ENCODE measurements at regions not wholly inside any gene's neighbourhood (a gene's known extent, or its start where the extent isn't known, plus 50 kb on each side); places are given as distances from the start of the nearest gene placed in this dataset.

GRCh38 chr7:142405122-142405765 is 147.4 kb upstream of the PRSS58 start:
- ChIA-PET CTCF (no interaction called here), POLR2A (no interaction called here)
- Mint-ChIP-seq H3K27me3 (peaks cover 13% of the 10 kb centered on the region), H3K9me3 (no peaks in the 10 kb centered on the region), H3K4me3 (no peak overlapping the region), H3K36me3 (ENCODE audit: low read depth) (no peaks in the 10 kb centered on the region), H3K27ac (no peak overlapping the region), H3K4me1 (peaks cover 5% of the 10 kb centered on the region)
- DNase-seq: no peak

- Mint-ChIP-seq H3K4me3 (no peak overlapping the region), H3K36me3 (ENCODE audit: low read depth) (no peaks in the 10 kb centered on the region), H3K9me3 (no peaks in the 10 kb centered on the region), H3K27ac (no peak overlapping the region), H3K27me3 (peaks cover 14% of the 10 kb centered on the region), H3K4me1 (no peaks in the 10 kb centered on the region)
- ChIA-PET POLR2A (no interaction called here), CTCF (interaction anchor here (0.9 to 1.2 kb wide), 2 partner anchors 11 to 51 kb away, joined by 3 read pairs; no protein-coding TSS in a partner anchor)
- DNase-seq: no peak
Observed at GRCh38 chr7:142401951-142402350, 144.1 kb upstream of the PRSS58 start.

- ChIA-PET POLR2A (no interaction called here), CTCF (interaction anchor here (0.6 kb wide), 1 partner anchor 108 kb away, joined by 5 read pairs; no protein-coding TSS in a partner anchor)
- no peak for DNase-seq
- Mint-ChIP-seq H3K27ac (no peak overlapping the region), H3K9me3 (no peaks in the 10 kb centered on the region), H3K4me3 (no peak overlapping the region), H3K4me1 (no peaks in the 10 kb centered on the region), H3K27me3 (peaks cover 21% of the 10 kb centered on the region), H3K36me3 (ENCODE audit: low read depth) (no peaks in the 10 kb centered on the region)
Observed at GRCh38 chr7:142400042-142400533, 142.2 kb upstream of the PRSS58 start.

GRCh38 chr7:142391191-142391992 is 133.5 kb upstream of the PRSS58 start:
- H3K27me3 Mint-ChIP-seq: peaks cover 5% of the 10 kb centered on the region
- ChIA-PET POLR2A (no interaction called here), CTCF (interaction anchor here (1.0 to 1.2 kb wide), 2 partner anchors 12 to 406 kb away, joined by 4 read pairs; no protein-coding TSS in a partner anchor)
- no peaks in the 10 kb centered on the region for H3K9me3 Mint-ChIP-seq
- peak overlapping the region; percentile 75 for H3K27ac Mint-ChIP-seq
- H3K4me3 Mint-ChIP-seq: peak overlapping the region; percentile 46
- no peaks in the 10 kb centered on the region for H3K4me1 Mint-ChIP-seq
- peak; percentile 42 for DNase-seq
- no peaks in the 10 kb centered on the region for H3K36me3 Mint-ChIP-seq (ENCODE audit: low read depth)

GRCh38 chr7:142389544-142389943 is 131.7 kb upstream of the PRSS58 start:
- Mint-ChIP-seq H3K4me1 (peaks cover 10% of the 10 kb centered on the region), H3K27me3 (no peaks in the 10 kb centered on the region), H3K36me3 (ENCODE audit: low read depth) (no peaks in the 10 kb centered on the region), H3K9me3 (no peaks in the 10 kb centered on the region), H3K27ac (no peak overlapping the region), H3K4me3 (no peak overlapping the region)
- DNase-seq: no peak
- ChIA-PET CTCF (interaction anchor here (1.1 to 1.4 kb wide), 2 partner anchors 23 to 49 kb away, joined by 3 read pairs; no protein-coding TSS in a partner anchor), POLR2A (no interaction called here)

- Mint-ChIP-seq H3K27ac (no peak overlapping the region), H3K4me1 (peaks cover 28% of the 10 kb centered on the region), H3K27me3 (no peaks in the 10 kb centered on the region), H3K9me3 (no peaks in the 10 kb centered on the region), H3K4me3 (no peak overlapping the region), H3K36me3 (ENCODE audit: low read depth) (no peaks in the 10 kb centered on the region)
- ChIA-PET CTCF (interaction anchor here (1.0 to 2.9 kb wide), 9 partner anchors 9 to 131 kb away, joined by 3 to 9 read pairs (median 5); no protein-coding TSS in a partner anchor), POLR2A (no interaction called here)
- DNase-seq: peak; percentile 65
Observed at GRCh38 chr7:142385491-142386340, 127.9 kb upstream of the PRSS58 start.

- H3K27me3 Mint-ChIP-seq: no peaks in the 10 kb centered on the region
- H3K4me3 Mint-ChIP-seq: peak overlapping the region; percentile 30
- ChIA-PET POLR2A (no interaction called here), CTCF (interaction anchor here (1.2 to 2.9 kb wide), 5 partner anchors 10 to 51 kb away, joined by 3 to 9 read pairs (median 6); no protein-coding TSS in a partner anchor)
- DNase-seq: peak; percentile 36
- peaks cover 28% of the 10 kb centered on the region for H3K4me1 Mint-ChIP-seq
- H3K9me3 Mint-ChIP-seq: no peaks in the 10 kb centered on the region
- H3K27ac Mint-ChIP-seq: peak overlapping the region; percentile 70
- H3K36me3 Mint-ChIP-seq (ENCODE audit: low read depth): no peaks in the 10 kb centered on the region
Observed at GRCh38 chr7:142384493-142384922, 126.7 kb upstream of the PRSS58 start.

GRCh38 chr7:142383841-142384492 is 126.1 kb upstream of the PRSS58 start:
- Mint-ChIP-seq H3K27me3 (no peaks in the 10 kb centered on the region), H3K36me3 (ENCODE audit: low read depth) (no peaks in the 10 kb centered on the region)
- POLR2A ChIA-PET: no interaction called here

GRCh38 chr7:142381727-142382390 is 124.0 kb upstream of the PRSS58 start:
- Mint-ChIP-seq H3K27ac (no peak overlapping the region), H3K36me3 (ENCODE audit: low read depth) (no peaks in the 10 kb centered on the region)

More at GRCh38 chr7:142383841-142384492, 126.1 kb upstream of the PRSS58 start:
- no peaks in the 10 kb centered on the region for H3K9me3 Mint-ChIP-seq
- H3K4me1 Mint-ChIP-seq: peaks cover 28% of the 10 kb centered on the region
- H3K27ac Mint-ChIP-seq: peak overlapping the region; percentile 70
- CTCF ChIA-PET: interaction anchor here (1.2 to 2.9 kb wide), 3 partner anchors 21 to 41 kb away, joined by 3 to 9 read pairs (median 4); no protein-coding TSS in a partner anchor
- peak overlapping the region; percentile 30 for H3K4me3 Mint-ChIP-seq
- no peak for DNase-seq

GRCh38 chr7:142380069-142380468 is 122.2 kb upstream of the PRSS58 start:
- Mint-ChIP-seq H3K27me3 (peaks cover 2% of the 10 kb centered on the region), H3K27ac (no peak overlapping the region), H3K9me3 (no peaks in the 10 kb centered on the region), H3K4me1 (peaks cover 23% of the 10 kb centered on the region), H3K4me3 (no peak overlapping the region), H3K36me3 (ENCODE audit: low read depth) (no peaks in the 10 kb centered on the region)
- DNase-seq: no peak
- CTCF ChIA-PET: interaction anchor here (1.2 kb wide), 1 partner anchor 12 kb away, joined by 4 read pairs; no protein-coding TSS in a partner anchor
- POLR2A ChIA-PET: no interaction called here

More at GRCh38 chr7:142381727-142382390, 124.0 kb upstream of the PRSS58 start:
- H3K9me3 Mint-ChIP-seq: no peaks in the 10 kb centered on the region
- CTCF ChIA-PET: interaction anchor here (0.7 to 1.0 kb wide), 3 partner anchors 9 to 31 kb away, joined by 3 read pairs; no protein-coding TSS in a partner anchor
- no peak overlapping the region for H3K4me3 Mint-ChIP-seq
- peaks cover 28% of the 10 kb centered on the region for H3K4me1 Mint-ChIP-seq
- POLR2A ChIA-PET: no interaction called here
- DNase-seq: no peak
- H3K27me3 Mint-ChIP-seq: peaks cover 2% of the 10 kb centered on the region

- CTCF ChIA-PET: interaction anchor here (0.9 to 1.5 kb wide), 3 partner anchors 9 to 26 kb away, joined by 3 to 4 read pairs (median 3); no protein-coding TSS in a partner anchor
Observed at GRCh38 chr7:142379201-142379885, 121.5 kb upstream of the PRSS58 start.

More at GRCh38 chr7:142379201-142379885, 121.5 kb upstream of the PRSS58 start:
- no peak overlapping the region for H3K4me3 Mint-ChIP-seq
- no peaks in the 10 kb centered on the region for H3K9me3 Mint-ChIP-seq
- POLR2A ChIA-PET: no interaction called here
- H3K36me3 Mint-ChIP-seq (ENCODE audit: low read depth): no peaks in the 10 kb centered on the region
- H3K27me3 Mint-ChIP-seq: peaks cover 2% of the 10 kb centered on the region
- DNase-seq: no peak
- no peak overlapping the region for H3K27ac Mint-ChIP-seq
- H3K4me1 Mint-ChIP-seq: peaks cover 15% of the 10 kb centered on the region
